Thyroid gland (tissue), 4 donors: ENCODE measurements at regions not wholly inside any gene's neighbourhood (a gene's known extent, or its start where the extent isn't known, plus 50 kb on each side); places are given as distances from the start of the nearest gene placed in this dataset.
A peak's percentile ranks its signal among the peaks of the same experiment; 100 is the strongest.

Source experiments
- DNase-seq, 2 donors: peaks; one replicate each; pipeline ENCODE4 v3.0.0-alpha.2; 2019
- H3K27ac ChIP-seq, 3 donors: fragments of 200-600 bp; sonication (generic); 1 replicate in 2 of 3; 2 replicates in 1 of 3; pipeline ENCODE4 v1.5.1; 2016 to 2019; ENCODE audit warnings: mild to moderate bottlenecking in 1 of 3, moderate library complexity in 1 of 3
- H3K27me3 ChIP-seq: fragments of 200-600 bp; sonication (generic); one replicate; pipeline ENCODE4 v1.5.1; 2019
- H3K36me3 ChIP-seq, 2 donors: fragments of 200-600 bp; sonication (generic); one replicate each; pipeline ENCODE4 v1.5.1; 2016 to 2019
- H3K4me1 ChIP-seq, 2 donors: fragments of 200-600 bp; sonication (generic); one replicate each; pipeline ENCODE4 v1.5.1; 2017 to 2019
- H3K4me3 ChIP-seq, 3 donors: fragments of 200-600 bp; sonication (generic); replicated peaks in 1 of 3; 1 replicate in 2 of 3; 2 replicates in 1 of 3; pipeline ENCODE4 v1.5.1; 2016; ENCODE audit warnings: mild to moderate bottlenecking in 1 of 3
- H3K9me3 ChIP-seq: fragments of 200-600 bp; sonication (generic); one replicate; pipeline ENCODE4 v1.5.1; 2017
- CTCF ChIP-seq, 6 experiments: fragments of 200-600 bp in 3 of 6; fragments of 450-650 bp in 3 of 6; sonication (generic) in 3 of 6; IDR thresholded peaks; one replicate each; pipeline ENCODE4 v1.5.1; 2016 to 2019; ENCODE audit warnings: antibody characterized with exemption in 6 of 6, mild to moderate bottlenecking in 2 of 6, inconsistent platforms in 1 of 6, moderate library complexity in 1 of 6
- POLR2A ChIP-seq, 2 donors: fragments of 450-650 bp; IDR thresholded peaks; one replicate each; pipeline ENCODE4 v1.6.1; 2017; ENCODE audit warnings: antibody characterized with exemption in 2 of 2, mild to moderate bottlenecking in 2 of 2, moderate library complexity in 1 of 2
- WGBS, 2 donors: methylation state at CpG; one replicate each; pipeline ENCODE4 v1.1.5; 2017; 5-methylcytosine and 5-hydroxymethylcytosine counted together
- intact Hi-C: fragments of 100-400 bp; cut with DNase I; formaldehyde crosslinking; loops from one replicate; pipeline ENCODE4 v1.15.1; 2023

- no peak overlapping the region for H3K4me3 ChIP-seq
- no peak for TF ChIP-seq CTCF (IDR thresholded peaks at IDR 0.05)
- no peak for TF ChIP-seq POLR2A (IDR thresholded peaks at IDR 0.05)
- no peaks in the 10 kb centered on the region for H3K36me3 ChIP-seq
- H3K27ac ChIP-seq, result no peak overlapping the region
- no peaks in the 10 kb centered on the region for H3K9me3 ChIP-seq
- WGBS, 2 donors, result 91 to 93% methylated on average over 11 of the region's 11 CpGs
- no peak for DNase-seq
- intact Hi-C loops, result no loop called here
- H3K4me1 ChIP-seq, result no peaks in the 10 kb centered on the region
- no peaks in the 10 kb centered on the region for H3K27me3 ChIP-seq
Observed at GRCh38 chr6:129943637-129944271, 74.6 kb upstream of the L3MBTL3 start.

GRCh38 chr6:129940454-129941195 lies 77.8 kb upstream of the L3MBTL3 start:
- 71 to 79% methylated on average over 6 of the region's 6 CpGs for WGBS, 2 donors
- no peak overlapping the region for H3K4me3 ChIP-seq

GRCh38 chr6:129938249-129939020 lies 77.3 kb upstream of the TMEM244 start:
- intact Hi-C loops, result no loop called here
- TF ChIP-seq POLR2A (IDR thresholded peaks at IDR 0.05) (no peak), CTCF (IDR thresholded peaks at IDR 0.05) (no peak)

More at GRCh38 chr6:129940454-129941195, 77.8 kb upstream of the L3MBTL3 start:
- Histone ChIP-seq H3K36me3 (no peaks in the 10 kb centered on the region), H3K27ac (no peak overlapping the region), H3K4me1 (no peaks in the 10 kb centered on the region), H3K27me3 (no peaks in the 10 kb centered on the region), H3K9me3 (no peaks in the 10 kb centered on the region)
- no peak for DNase-seq
- TF ChIP-seq POLR2A (IDR thresholded peaks at IDR 0.05) (no peak), CTCF (IDR thresholded peaks at IDR 0.05) (no peak)
- intact Hi-C loops, result no loop called here

GRCh38 chr6:129936329-129937165 lies 75.4 kb upstream of the TMEM244 start:
- Histone ChIP-seq H3K36me3 (no peaks in the 10 kb centered on the region), H3K9me3 (no peaks in the 10 kb centered on the region), H3K4me3 (no peak overlapping the region), H3K27ac (no peak overlapping the region), H3K4me1 (no peaks in the 10 kb centered on the region), H3K27me3 (no peaks in the 10 kb centered on the region)
- peak; percentile 13 to 16 for DNase-seq
- intact Hi-C loops, result no loop called here
- WGBS, 2 donors, result 20 to 25% methylated on average over 7 of the region's 7 CpGs
- TF ChIP-seq CTCF (IDR thresholded peaks at IDR 0.05) (peak in 4 of 6 experiments; percentile 6 to 38 (median 14)), POLR2A (IDR thresholded peaks at IDR 0.05) (no peak)

More at GRCh38 chr6:129938249-129939020, 77.3 kb upstream of the TMEM244 start:
- H3K4me3 ChIP-seq, result no peak overlapping the region
- no peaks in the 10 kb centered on the region for H3K36me3 ChIP-seq
- no peak for DNase-seq
- no peaks in the 10 kb centered on the region for H3K27me3 ChIP-seq
- no peaks in the 10 kb centered on the region for H3K4me1 ChIP-seq
- no peaks in the 10 kb centered on the region for H3K9me3 ChIP-seq
- H3K27ac ChIP-seq, result no peak overlapping the region
- WGBS, 2 donors, result 49 to 54% methylated on average over 8 of the region's 8 CpGs
